ENCODE measurements at regions not wholly inside any gene's neighbourhood (a gene's known extent, or its start where the extent isn't known, plus 50 kb on each side); places are given as distances from the start of the nearest gene placed in this dataset.

DNA sequence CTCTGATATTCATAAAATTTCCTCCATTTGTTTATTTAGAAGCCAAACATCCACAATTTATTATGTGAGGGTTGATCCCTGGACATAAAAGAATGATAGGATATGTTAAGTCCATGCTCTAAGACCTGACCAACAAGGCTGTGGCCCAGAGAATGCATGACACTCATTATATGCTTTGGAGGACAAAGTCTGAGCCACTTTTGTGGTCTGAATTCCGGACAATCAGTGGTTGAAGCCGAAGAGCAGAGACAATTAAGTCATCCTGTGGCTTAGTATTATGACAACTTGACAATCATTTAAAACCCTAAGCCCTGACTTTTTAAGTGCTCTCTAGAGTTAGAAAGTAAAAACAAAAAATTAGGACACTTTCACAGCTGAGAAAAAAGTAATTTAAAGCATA, 483.3 kb downstream of the PLCL1 start:
- TF ChIP-seq, protein P1, sequence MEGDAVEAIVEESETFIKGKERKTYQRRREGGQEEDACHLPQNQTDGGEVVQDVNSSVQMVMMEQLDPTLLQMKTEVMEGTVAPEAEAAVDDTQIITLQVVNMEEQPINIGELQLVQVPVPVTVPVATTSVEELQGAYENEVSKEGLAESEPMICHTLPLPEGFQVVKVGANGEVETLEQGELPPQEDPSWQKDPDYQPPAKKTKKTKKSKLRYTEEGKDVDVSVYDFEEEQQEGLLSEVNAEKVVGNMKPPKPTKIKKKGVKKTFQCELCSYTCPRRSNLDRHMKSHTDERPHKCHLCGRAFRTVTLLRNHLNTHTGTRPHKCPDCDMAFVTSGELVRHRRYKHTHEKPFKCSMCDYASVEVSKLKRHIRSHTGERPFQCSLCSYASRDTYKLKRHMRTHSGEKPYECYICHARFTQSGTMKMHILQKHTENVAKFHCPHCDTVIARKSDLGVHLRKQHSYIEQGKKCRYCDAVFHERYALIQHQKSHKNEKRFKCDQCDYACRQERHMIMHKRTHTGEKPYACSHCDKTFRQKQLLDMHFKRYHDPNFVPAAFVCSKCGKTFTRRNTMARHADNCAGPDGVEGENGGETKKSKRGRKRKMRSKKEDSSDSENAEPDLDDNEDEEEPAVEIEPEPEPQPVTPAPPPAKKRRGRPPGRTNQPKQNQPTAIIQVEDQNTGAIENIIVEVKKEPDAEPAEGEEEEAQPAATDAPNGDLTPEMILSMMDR (conservative IDR thresholded peaks at IDR 0.05): no peak
- no peak overlapping the region for H3K27ac ChIP-seq

DNA sequence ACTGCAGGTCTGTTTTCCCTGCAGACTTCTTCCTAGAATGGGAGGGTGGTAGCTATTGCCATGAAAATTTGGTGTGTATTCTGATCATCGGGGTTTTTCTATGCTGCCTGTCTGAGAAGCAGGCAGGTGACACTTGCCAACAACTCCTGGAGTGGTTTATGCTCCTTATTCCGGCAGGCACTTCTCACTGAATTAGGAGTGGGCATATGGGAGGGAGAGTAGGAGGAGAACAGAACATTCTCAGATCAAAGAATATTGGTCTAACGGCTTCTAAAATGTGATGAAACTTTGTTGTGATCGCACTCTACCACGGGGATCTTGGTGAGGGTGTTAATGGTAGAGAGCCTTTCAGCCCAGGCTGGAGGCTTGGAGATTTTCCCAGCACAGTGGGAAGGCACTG, 480.8 kb downstream of the PLCL1 start:
- TF ChIP-seq, protein P1 (conservative IDR thresholded peaks at IDR 0.05): no peak
- H3K27ac ChIP-seq: no peak overlapping the region

DNA sequence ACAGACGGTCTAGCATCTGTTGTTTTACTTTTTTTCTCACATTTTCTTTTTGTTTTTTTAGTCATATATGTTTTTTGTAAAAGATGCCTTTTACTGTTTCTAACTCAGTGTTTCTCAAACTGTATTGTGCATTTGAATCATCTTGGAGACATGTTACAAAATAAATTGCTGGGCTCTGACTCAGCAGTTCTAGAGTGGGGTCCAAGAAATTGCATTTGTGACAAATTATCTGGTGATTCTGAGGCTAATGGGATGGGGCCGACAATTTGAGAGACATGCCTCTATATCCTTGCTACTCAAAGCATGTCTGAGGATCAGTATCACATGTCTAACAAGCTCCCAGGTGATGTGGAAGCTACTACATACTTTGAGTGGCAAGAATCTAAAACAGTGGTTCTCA, 478.8 kb downstream of the PLCL1 start:
- H3K27ac ChIP-seq: no peak overlapping the region
- TF ChIP-seq, protein P1 (conservative IDR thresholded peaks at IDR 0.05): no peak

DNA sequence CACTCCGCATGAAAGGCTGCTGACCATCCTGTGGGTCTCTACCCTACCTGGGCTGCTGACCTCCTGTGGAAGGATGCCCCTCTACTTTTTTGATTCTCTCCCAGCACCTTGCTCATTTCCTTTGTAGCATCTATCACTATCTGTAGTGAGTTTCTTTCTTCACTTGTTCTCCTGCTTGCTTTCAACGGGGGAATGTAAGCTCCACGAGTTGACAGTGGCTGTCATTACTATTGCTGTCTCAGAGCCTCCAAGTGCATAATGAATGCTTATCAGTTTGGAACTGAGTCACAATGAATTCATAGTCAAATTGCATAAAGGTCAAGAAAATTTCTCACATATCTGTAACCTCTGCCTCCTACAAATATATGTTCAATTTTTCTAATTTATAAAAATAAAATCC, 477.7 kb downstream of the PLCL1 start:
- TF ChIP-seq, protein P1 (conservative IDR thresholded peaks at IDR 0.05): no peak

DNA sequence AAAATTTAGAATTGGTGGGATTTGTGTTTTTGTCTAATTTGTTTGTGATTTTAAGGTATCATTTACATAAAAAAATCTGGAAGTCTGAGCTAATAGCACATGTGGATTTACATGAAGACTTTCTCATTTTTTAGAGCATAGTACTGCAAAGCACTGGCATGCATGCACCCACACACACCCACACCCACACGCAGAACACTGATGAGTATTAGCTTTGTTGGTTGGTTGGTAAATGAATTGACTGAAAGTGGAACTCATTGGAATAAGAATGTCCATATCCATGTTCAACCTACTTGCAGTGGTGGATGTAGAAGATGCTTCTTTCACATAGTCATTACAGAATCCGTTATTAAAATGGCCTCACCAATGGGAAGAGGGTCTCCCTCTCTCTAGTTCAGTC, 475.8 kb downstream of the PLCL1 start:
- no peak overlapping the region for H3K27ac ChIP-seq
- TF ChIP-seq, protein P1 (conservative IDR thresholded peaks at IDR 0.05): no peak

More for the DNA sequence above, 477.7 kb downstream of the PLCL1 start:
- H3K27ac ChIP-seq: no peak overlapping the region

DNA sequence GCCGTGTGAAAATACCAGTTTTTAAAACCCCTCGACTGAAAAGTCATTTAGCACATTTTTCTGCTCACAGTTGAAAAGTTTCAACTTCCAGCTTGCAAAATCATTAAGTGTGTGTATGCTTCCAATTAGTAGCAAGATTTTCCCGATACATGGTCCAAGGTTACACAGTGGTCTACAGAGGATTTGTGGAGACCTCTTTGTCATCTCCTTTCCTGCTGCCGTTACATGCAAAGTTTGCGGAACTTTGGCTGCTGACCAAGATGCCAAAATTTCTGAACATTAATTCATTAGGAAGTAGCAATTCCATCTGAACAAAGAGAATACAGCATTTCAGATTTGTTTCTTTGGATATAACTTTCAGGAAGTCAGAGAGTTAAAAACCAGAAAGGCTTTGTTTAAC, 474.6 kb downstream of the PLCL1 start:
- no peak overlapping the region for H3K27ac ChIP-seq
- TF ChIP-seq, protein P1 (conservative IDR thresholded peaks at IDR 0.05): no peak

DNA sequence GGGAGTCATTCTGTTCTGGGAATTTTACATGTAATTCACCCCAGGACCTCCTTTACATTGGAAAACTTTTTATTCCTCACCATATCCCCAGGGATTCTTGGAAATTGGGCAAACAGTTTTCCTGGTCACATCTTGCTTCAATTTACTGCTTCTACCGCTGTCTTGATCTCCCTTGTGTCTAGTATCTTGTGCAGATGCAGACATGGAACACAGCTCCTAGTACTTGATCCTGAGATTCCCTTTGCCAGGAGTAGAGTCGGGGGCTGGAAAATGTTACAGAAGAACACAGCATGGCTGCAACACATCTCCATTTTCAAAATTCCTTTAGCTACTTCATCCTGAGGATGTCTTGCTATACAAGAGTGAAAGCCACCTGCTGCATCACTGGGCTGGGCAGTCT, 472.8 kb downstream of the PLCL1 start:
- no peak overlapping the region for H3K27ac ChIP-seq

More for the DNA sequence above, 472.8 kb downstream of the PLCL1 start:
- TF ChIP-seq, protein P1 (conservative IDR thresholded peaks at IDR 0.05): no peak
